NCI-H2227 treated with DMSO at 0.1 percent for 48 hours (cell line): ENCODE measurements at regions not wholly inside any gene's neighbourhood (a gene's known extent, or its start where the extent isn't known, plus 50 kb on each side); places are given as distances from the start of the nearest gene placed in this dataset.
"Not testable (repeated sequence)": the region's sequence is repeated elsewhere in the genome, so short reads cannot be mapped to it uniquely, and the experiment has no call there.

ENCODE experiments used
- DNase-seq: peaks from one replicate; lab custom pipeline; 2025; lab: John Stamatoyannopoulos, UW

- DNase-seq, result no peak
These were observed 247.3 kb downstream of the LPIN1 start for GRCh38 chr2:11993749-11994148.

DNA sequence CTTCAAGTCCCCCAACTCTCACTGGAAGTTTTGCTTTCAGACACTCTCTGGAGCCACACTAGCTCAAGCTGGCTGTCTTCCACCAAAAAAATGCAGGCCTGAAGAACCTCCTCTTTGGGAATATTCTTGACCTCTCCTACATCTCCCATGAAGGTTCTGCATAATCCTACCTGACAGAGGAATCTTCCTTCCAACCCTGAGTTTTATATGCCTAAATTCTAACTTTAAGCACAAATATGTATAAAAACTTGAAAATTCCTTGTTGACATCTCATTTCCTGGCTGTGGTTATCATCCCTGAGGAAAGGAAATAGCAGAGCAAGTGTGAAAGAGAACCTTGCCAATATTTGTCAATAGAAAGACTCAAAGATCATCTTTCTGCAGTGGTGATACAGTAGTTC, 249.0 kb downstream of the LPIN1 start:
- no peak for DNase-seq

DNA sequence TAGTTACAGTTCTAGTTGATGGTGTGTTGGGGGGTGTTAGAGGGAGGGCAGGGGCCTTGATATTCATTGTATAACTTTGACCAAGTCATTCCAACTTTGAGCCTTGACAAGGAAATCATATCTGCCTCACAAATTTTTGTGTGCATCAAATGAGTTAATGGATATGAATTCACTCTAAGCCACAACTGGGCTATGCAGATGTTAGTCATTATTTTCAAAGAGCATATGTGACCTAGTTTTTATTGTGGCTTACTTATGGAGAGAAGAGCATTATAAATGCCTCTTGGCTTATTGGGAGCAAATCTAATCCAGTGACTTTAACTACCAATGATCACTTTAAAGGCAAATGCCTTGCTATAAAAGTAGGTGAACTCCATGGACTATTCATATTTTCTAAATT, 250.2 kb downstream of the LPIN1 start:
- DNase-seq, result no peak

GRCh38 chr2:11997142-11997541, 250.7 kb downstream of the LPIN1 start:
- DNase-seq, result no peak

DNA sequence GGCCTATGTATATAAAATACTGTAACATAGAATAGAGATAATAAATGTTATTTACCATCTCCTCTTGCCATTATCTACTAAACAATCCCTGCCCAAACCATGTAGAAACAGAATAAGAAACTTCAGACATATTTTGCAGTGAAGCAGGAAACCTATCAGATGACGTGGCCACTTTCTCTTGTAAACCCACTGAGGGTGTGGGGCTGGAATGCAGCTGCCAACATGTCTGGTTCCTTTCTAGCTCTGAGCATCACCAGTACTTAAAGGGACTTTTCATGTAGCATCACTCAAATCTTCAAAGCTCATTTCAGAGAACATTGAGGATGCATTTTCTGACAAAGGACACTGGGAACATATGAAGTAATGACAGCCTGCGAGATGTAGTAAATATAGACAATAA, 251.8 kb downstream of the LPIN1 start:
- DNase-seq, result no peak

- DNase-seq, result no peak
These were observed 252.4 kb downstream of the LPIN1 start for GRCh38 chr2:11998626-11999378.

DNA sequence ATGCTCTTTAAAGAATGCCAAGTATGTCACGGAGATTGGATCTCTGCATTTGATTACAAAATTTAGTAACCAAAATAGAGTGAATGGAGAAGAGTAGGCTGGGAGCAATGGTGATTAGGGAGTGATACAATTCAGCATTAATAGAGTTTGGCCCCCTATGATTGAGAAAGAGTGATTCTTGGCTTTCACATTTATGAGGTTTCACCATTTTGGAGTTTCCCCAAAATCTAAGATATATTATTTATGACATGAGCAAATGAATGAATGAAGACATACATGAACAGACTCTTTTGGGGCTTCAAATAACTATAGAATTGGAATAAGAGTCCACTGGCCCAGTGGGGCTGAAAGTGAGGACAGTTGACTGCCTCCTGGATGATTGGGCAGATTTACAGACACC, 255.2 kb downstream of the LPIN1 start:
- no peak for DNase-seq

DNA sequence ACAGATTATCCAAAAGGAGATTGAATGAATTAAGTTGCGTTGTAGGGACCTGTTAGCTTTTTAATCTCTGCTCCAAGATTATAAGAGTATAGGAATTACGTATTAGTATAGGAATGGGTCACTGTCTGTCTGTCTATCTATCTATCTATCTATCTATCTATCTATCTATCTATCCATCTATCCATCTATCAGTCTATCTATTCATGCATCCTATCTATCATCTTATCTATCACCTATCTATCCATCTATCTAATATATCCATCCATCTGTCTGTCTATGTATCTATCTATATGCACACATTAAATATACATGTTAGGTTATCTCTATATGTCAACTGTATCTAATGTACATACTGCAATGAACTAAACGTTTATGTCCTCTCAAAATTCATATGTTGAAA, 255.8 kb downstream of the LPIN1 start:
- DNase-seq, result no peak

DNA sequence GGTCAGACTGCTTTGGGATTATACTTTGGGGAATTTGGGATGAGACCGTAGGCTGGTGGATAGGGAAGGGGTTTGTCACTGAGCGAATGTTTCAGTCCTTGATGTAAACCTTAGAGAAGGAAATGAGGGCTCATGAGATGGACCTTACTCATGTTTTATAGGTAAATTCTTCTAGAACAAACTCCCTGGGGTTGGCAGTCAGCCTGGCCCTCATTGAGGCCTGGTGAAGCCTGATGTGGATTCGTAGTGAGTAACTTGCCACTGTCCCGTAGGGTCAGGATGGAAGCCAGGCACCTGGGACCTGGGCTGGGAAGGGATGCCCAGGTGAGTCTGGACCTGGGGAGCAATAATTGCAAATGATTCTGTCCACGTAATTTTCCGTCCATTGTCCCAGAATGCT, 258.3 kb downstream of the LPIN1 start:
- no peak for DNase-seq

GRCh38 chr2:12005886-12006681, 259.7 kb downstream of the LPIN1 start:
- DNase-seq, result peak; percentile 5

GRCh38 chr2:12006850-12007249, 260.4 kb downstream of the LPIN1 start:
- no peak for DNase-seq

DNA sequence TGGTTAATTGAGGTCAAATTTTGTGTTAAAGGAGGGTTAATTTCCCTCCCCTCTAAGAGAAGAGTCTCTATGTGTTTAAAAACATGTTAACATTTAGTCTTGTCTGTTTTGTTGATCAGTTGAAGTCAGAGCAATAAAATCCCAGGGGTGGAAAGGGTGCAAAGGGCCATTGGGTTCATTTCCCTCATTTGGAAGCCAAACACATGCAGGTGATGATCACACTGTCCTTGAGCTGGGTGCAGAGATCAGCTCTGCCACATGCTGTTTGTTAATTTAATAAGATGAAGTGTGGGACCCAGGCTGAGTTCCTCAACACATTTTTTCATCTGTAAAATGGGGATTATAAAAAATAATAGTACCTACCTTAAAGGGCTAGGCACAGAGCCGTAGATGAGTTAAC, 260.9 kb downstream of the LPIN1 start:
- no peak for DNase-seq

- no peak for DNase-seq
These were observed 262.1 kb downstream of the LPIN1 start for GRCh38 chr2:12008425-12009061.

DNA sequence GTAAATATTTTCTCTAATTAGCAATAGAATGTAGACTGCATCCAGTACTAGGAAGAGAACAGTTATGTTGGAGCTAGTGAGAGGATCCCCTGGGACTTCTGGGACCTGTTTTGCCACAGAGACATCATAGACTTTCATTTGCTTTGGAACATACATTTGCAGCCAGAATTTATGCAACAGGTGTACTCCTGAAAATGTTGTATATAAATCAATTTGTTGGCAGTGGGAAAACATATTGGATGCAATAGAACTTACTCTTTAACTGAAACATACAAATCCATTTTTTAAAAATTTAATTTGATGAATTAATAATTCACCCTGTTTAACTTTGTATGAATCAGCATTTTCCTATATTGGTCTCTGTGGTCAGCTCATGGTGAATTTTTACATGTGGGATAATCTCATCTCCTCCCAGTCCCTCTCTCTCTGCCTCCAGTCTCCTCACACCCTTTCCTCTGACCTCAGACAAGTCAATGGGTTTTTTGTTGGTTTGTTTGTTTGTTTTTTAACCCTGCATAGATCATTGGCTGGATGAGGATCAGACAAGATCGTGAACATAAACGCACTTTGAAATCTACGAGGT, 263.0 kb downstream of the LPIN1 start:
- no peak for DNase-seq

- DNase-seq, result no peak
These were observed 263.6 kb downstream of the LPIN1 start for GRCh38 chr2:12010059-12010458.

- no peak for DNase-seq
These were observed 264.3 kb downstream of the LPIN1 start for GRCh38 chr2:12010779-12011178.

DNA sequence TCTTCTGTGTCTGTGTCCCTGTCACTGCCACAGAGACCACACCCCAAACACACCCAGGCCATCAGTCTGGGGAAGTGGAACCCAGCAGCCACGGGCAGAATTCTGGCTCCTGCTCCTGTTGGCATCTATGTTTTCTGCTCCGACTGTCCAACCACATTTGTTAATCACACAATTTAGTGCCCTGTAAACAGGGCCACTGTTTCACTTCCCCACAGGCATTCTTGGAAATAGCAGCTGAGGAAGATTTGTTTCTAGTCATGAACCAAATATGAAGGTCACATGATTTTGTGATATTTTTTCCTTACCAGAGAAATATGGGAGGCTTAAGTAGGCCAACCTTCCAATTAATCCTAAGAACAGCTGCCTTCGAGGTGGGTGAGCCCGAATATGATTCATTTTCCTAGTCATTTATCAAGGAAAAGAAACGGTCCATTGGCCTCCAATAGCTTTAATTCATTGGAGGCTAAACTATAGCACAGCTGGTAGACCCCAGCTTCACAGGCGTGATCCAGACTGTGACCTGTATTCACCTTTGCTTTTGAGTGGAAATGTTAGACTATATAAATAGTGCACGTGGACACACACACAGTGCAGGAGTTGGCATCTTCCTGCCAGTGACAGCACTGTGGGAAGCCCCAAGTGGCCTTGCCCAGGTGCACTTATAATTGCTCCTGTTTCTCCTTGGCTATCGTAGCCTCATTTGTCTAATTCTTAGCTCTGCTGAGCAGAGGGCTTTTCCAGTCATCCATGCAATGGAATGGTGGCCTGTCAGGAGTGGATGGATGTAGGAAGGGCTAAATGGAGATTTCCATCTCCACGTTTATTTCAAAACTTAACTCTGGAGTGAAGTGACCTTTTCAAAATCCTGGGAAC, 267.9 kb downstream of the LPIN1 start:
- DNase-seq, result no peak

GRCh38 chr2:12017499-12018157, 271.2 kb downstream of the LPIN1 start:
- peak; percentile 12 for DNase-seq

DNA sequence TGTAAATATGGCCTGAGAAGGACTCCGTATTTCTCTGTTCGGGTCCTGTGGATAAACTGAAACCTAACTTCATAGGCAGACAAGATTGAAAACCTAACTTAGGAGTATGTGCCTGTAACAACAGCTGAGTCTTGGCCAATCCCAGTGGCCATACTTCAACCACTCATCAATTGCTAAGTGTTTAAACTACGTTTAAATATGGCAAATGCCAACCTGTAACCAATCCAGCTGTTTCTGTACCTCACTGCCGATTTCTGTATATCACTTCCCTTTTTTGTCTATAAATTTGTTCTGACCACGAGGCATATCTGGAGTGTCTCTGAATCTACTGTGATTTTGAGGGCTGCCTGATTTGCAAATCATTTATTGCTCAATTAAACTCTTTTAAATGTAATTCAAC, 272.3 kb downstream of the LPIN1 start:
- not testable (repeated sequence) for DNase-seq

DNA sequence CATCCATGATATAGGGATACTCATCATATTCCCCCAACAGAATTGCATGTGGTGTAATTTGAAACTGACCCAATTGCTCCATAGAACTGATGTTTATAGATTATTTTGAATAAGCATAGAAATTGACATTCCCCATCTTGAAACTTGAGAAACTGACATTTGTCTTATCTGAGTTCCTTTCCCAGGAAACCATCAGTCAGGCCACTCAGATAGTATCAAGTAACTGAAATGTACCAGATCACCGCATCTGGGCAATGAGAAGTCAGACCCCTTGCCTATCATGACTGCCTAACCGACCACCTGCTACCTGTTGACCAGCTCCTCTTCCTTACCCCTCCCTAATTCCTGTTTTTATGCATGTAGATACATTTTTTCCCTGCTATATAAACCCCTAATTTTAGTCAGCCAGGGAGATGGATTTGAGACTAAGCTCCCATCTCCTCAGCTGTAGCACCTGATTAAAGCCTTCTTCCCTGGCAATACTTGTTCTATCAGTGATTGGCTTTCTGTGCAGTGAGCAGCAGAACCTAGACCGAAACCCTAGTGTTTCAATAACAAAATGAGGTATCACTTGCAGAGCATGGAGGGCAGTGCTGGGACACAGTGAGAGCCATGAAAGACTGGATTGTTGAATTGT, 274.5 kb downstream of the LPIN1 start:
- DNase-seq, result no peak
